Midbrain (tissue), 1 donor: ENCODE measurements at regions not wholly inside any gene's neighbourhood (a gene's known extent, or its start where the extent isn't known, plus 50 kb on each side); places are given as distances from the start of the nearest gene placed in this dataset.
"Not testable (repeated sequence)": the region's sequence is repeated elsewhere in the genome, so short reads cannot be mapped to it uniquely, and the experiment has no call there.

Experiments used
- DNase-seq: peaks from one replicate; lab custom pipeline; 2025; lab: John Stamatoyannopoulos, UW

- no peak for DNase-seq
These were observed 160.2 kb upstream of the SVIL start for GRCh38 chr10:29794776-29795611.

GRCh38 chr10:29791773-29792172, 157.0 kb upstream of the SVIL start:
- no peak for DNase-seq

- no peak for DNase-seq
These were observed 155.4 kb upstream of the SVIL start for GRCh38 chr10:29790207-29790606.

GRCh38 chr10:29788113-29788512, 153.3 kb upstream of the SVIL start:
- no peak for DNase-seq

GRCh38 chr10:29785701-29786100, 150.9 kb upstream of the SVIL start:
- no peak for DNase-seq

GRCh38 chr10:29784175-29784773, 149.5 kb upstream of the SVIL start:
- no peak for DNase-seq

- no peak for DNase-seq
These were observed 148.6 kb upstream of the SVIL start for GRCh38 chr10:29783201-29783947.

- DNase-seq = no peak
These were observed 145.9 kb upstream of the SVIL start for GRCh38 chr10:29780639-29781038.

GRCh38 chr10:29780096-29780495, 145.3 kb upstream of the SVIL start:
- no peak for DNase-seq

GRCh38 chr10:29776246-29776645, 141.5 kb upstream of the SVIL start:
- DNase-seq = no peak

- no peak for DNase-seq
These were observed 139.7 kb upstream of the SVIL start for GRCh38 chr10:29774475-29774874.

- DNase-seq = no peak
These were observed 138.9 kb upstream of the SVIL start for GRCh38 chr10:29773675-29774091.

- DNase-seq = no peak
These were observed 137.6 kb upstream of the SVIL start for GRCh38 chr10:29772403-29772802.

- DNase-seq = no peak
These were observed 136.6 kb upstream of the SVIL start for GRCh38 chr10:29771376-29771775.

GRCh38 chr10:29769277-29769676, 134.5 kb upstream of the SVIL start:
- not testable (repeated sequence) for DNase-seq

- DNase-seq = no peak
These were observed 133.2 kb upstream of the SVIL start for GRCh38 chr10:29767968-29768367.

- DNase-seq = no peak
These were observed 132.0 kb upstream of the SVIL start for GRCh38 chr10:29766753-29767152.

GRCh38 chr10:29765330-29765729, 130.6 kb upstream of the SVIL start:
- no peak for DNase-seq

GRCh38 chr10:29763396-29763795, 128.6 kb upstream of the SVIL start:
- DNase-seq = no peak

GRCh38 chr10:29761916-29762315, 127.1 kb upstream of the SVIL start:
- no peak for DNase-seq

- DNase-seq = no peak
These were observed 125.5 kb upstream of the SVIL start for GRCh38 chr10:29760138-29760900.
